HL-60/S4 treated with phorbol 12-myristate 13-acetate at 8.2 ng/mL for 4 days and 3 days (cell line): ENCODE measurements at regions not wholly inside any gene's neighbourhood (a gene's known extent, or its start where the extent isn't known, plus 50 kb on each side); places are given as distances from the start of the nearest gene placed in this dataset.
"Not testable (repeated sequence)": the region's sequence is repeated elsewhere in the genome, so short reads cannot be mapped to it uniquely, and the experiment has no call there.

Source experiments
- in situ Hi-C: fragments of 300-500 bp; cut with MboI; formaldehyde crosslinking; loops from 2 replicates; pipeline ENCODE4 v1.15.0; 2022; ENCODE audit warnings: low sequenced_read_pairs

GRCh38 chr7:138313829-138314178 lies 146.3 kb upstream of the TRIM24 start:
- in situ Hi-C loops = no loop called here

DNA sequence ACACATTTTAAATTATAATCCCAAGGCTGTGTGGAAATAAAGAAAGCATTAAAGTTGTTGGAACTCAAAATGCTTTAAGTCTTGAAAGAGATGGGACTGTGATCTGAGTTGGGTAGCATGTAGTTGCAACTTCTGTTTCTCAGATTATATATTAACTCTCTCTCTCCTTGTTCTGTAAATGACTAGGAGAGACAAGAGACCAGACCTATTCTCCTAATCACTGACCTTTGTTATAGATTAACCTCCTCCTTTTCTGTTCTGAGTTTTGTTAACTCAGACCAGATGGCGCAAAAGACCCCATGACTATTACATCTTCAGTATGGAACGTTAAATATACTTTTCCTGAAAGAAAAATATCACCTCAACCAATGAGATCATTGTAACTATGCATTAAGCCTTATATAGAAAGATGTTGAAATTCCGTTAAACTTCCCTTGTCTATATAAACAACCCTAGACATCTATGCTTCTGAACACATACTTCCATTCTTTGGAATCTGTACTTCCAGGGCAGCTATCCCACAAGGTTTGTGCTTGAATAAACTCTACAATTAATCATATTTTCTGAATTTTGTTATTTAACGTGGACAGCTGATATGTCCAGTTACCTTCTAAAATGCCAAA lies 143.5 kb upstream of the TRIM24 start:
- in situ Hi-C loops = no loop called here

DNA sequence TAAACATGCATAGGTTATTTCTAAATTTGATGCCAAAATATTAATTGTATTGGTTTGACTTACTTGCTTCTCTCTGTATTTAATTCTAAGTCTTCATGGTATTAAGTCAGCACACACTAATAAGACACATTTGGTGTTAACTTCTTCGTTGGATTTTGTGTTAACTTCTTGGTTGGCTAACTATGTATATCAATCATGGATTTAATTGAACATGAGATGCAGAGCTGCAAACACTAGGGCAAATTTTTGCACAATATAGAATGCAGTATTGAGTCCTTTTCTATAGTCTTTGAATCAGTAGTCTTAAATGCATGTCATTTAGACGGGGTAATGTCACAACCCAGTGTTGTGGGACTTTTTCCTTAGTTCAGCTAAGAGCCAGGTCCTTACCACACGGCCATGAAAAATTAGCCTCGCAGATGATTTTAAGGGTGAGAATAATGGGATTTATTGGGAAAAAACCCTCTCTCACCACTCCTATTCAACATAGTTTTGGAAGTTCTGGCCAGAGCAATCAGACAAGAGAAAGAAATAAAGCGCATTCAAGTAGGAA lies 142.9 kb upstream of the TRIM24 start:
- in situ Hi-C loops = no loop called here

DNA sequence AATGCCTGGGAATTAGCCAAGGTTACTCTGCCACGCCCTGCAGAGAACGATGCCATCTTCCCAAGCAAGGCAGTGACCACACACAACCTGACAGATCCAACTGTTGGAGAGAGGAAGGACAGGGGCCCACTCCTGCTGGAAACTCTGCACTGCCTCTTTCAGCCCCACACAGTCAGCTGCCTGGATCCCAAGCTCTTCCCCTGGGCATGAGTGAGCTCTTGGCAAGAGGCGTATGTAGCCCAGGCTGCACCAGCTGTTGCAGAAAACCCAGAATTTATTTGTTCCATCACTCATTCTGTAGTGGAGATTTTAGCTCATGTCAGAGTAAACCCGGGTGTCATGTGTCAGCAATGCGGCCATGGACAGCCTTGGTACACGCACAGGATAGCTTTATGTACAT lies 135.1 kb upstream of the TRIM24 start:
- in situ Hi-C loops = no loop called here

GRCh38 chr7:138325434-138325833 lies 134.6 kb upstream of the TRIM24 start:
- in situ Hi-C loops = no loop called here

- in situ Hi-C loops = no loop called here
Measured at GRCh38 chr7:138328215-138328614, 131.8 kb upstream of the TRIM24 start.

- in situ Hi-C loops = not testable (repeated sequence)
Measured at GRCh38 chr7:138332850-138333249, 127.2 kb upstream of the TRIM24 start.

- in situ Hi-C loops = no loop called here
Measured at GRCh38 chr7:138338361-138338760, 121.7 kb upstream of the TRIM24 start.

GRCh38 chr7:138339229-138339628 lies 120.8 kb upstream of the TRIM24 start:
- in situ Hi-C loops = not testable (repeated sequence)

- in situ Hi-C loops = no loop called here
Measured at GRCh38 chr7:138342990-138343389, 117.1 kb upstream of the TRIM24 start.

GRCh38 chr7:138345567-138345966 lies 114.5 kb upstream of the TRIM24 start:
- in situ Hi-C loops = no loop called here

DNA sequence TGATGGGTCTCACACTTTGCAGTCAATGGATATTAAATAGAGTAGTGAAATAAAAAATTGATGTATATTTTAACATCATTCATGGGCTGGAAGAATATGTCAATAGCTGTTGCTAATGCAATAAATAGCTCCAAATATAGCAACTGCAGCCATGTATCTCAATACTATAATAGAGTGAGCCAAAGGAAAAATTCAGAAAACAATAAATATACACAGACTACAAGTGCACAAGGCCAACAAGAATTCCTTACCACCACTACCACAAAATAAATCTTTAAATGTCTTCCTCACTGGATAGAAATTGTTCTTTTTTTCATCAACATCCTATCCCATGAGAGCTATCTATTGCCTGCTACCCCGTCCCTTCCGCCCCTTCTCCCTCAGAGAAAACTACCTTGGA lies 113.1 kb upstream of the TRIM24 start:
- in situ Hi-C loops = no loop called here

GRCh38 chr7:138349841-138350700 lies 110.0 kb upstream of the TRIM24 start:
- in situ Hi-C loops = no loop called here

DNA sequence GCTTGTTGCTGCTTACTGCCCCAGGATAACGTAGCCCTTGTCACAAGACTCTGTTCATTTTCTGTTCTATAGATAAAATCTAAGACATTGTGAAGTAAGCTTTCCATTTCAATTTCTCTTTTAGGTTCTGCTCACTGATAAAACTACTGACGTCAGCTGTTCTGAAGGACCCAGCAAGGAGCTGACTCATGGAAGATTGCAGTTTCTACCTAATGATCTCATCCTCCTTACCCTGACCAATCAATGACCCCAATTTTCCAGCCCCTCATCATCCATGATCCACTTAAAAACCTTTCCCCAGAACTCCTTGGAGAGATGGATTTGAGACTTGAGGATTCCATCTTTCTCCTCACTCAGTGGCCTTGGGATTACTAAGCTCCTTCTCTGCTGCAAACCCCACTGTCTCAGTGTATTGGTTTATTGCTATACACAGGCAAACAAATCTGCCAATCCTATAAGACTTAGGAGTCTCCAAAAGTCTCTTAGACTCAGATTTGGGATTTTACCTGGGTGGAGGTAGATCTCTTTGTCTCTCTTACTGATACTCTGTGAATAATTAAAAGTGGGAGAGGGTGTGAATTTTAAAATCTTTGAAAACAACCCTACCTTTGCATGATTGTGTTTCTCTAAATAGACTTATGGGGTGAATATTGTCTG lies 109.2 kb upstream of the TRIM24 start:
- in situ Hi-C loops = no loop called here

DNA sequence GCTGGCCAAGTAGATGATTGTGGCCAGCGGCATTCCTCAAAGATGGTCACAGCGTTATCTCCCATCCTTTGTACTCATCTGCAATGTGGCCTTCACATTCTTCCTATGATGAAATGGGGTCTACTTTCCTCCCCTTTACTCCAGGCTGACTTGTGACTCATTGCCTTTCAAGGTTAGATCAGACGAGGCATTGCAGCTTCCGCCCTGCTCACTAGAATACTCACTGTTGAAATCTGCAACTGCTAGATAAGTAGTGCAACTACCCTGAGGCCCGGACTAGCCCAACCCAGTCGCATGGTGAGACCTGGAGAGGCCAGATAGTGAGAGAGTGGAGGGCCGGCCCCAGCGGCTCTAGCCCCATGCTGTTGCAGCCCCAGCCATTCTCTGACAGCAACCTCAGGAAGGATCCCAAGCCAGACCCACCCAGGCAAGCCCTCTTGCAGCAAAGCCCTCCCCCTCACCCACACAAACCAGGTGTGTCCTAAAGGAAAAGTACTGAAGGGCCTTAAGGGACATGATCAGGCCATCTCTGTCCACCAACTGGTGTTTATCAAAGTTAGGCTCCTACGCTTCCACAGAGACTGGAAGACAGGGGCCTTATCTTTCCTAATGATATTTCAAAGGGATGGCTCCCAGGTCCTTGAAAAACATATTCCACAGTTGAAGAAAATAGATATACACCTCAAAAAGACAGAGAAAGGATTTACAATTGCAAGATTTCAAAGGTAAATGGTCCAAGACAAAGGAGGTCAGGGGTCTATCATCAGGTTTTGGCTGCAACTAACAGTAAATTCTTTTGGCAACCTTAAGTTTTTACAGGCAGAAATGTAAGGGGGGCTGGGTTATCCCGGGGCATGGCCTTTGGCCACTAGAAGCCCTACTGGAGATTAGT lies 107.2 kb upstream of the TRIM24 start:
- in situ Hi-C loops = no loop called here

- in situ Hi-C loops = no loop called here
Measured at GRCh38 chr7:138354066-138354465, 106.0 kb upstream of the TRIM24 start.

- in situ Hi-C loops = no loop called here
Measured at GRCh38 chr7:138355254-138355653, 104.8 kb upstream of the TRIM24 start.

GRCh38 chr7:138358850-138359341 lies 101.2 kb upstream of the TRIM24 start:
- in situ Hi-C loops = no loop called here

GRCh38 chr7:138359870-138360559 lies 100.0 kb upstream of the TRIM24 start:
- in situ Hi-C loops = no loop called here

GRCh38 chr7:138363721-138364120 lies 96.3 kb upstream of the TRIM24 start:
- in situ Hi-C loops = no loop called here
